ENCODE measurements at regions not wholly inside any gene's neighbourhood (a gene's known extent, or its start where the extent isn't known, plus 50 kb on each side); places are given as distances from the start of the nearest gene placed in this dataset.

DNA sequence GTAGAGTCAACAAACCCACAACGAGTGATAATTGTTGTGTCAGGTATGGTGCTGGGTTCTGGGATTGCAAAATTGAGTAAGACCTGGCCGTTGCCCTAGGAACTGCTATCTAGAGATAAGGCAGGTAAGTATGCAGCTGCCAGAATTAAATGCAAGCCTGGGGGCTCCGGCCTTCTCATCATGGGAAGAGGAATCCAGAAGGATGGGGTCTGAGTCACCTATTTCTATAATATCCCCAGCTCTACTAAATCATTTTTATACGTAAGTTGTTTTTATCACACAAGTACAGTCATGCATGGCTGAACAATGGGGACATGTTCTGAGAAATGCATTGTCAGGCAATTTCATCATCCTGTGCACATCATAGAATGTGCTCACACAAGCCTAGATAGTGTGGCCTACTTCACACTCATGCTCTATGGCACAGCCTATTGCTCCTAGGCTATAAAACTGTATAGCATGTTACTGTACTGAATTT is 203.0 kb downstream of the KLF5 start:
- Histone ChIP-seq H3K79me2 (ENCODE audit: insufficient read depth, low read length) (no peaks in the 10 kb centered on the region), H3K9me2 (ENCODE audit: low read depth, low read length) (no peaks in the 10 kb centered on the region), H3K4me1 (ENCODE audit: insufficient read depth, low read length, severe bottlenecking) (no peaks in the 10 kb centered on the region), H3K4me3 (ENCODE audit: low read depth, low read length, poor library complexity, severe bottlenecking) (no peak overlapping the region), H3K9ac (ENCODE audit: low read length) (no peak overlapping the region), H3K4me2 (ENCODE audit: low read length) (no peak overlapping the region), H2AFZ (ENCODE audit: low read length) (no peak overlapping the region), H3K27ac (ENCODE audit: low read depth, low read length, poor library complexity, severe bottlenecking) (no peak overlapping the region), H3K36me3 (ENCODE audit: insufficient read depth, low read length) (no peaks in the 10 kb centered on the region), H4K20me1 (ENCODE audit: insufficient read depth, low read length) (no peaks in the 10 kb centered on the region), H3K9me3 (ENCODE audit: low read length) (no peaks in the 10 kb centered on the region), H3K27me3 (ENCODE audit: insufficient read depth, low read length) (no peaks in the 10 kb centered on the region), H3F3A (ENCODE audit: insufficient read depth, low read length) (no peaks in the 10 kb centered on the region)
- TF ChIP-seq, protein P1, sequence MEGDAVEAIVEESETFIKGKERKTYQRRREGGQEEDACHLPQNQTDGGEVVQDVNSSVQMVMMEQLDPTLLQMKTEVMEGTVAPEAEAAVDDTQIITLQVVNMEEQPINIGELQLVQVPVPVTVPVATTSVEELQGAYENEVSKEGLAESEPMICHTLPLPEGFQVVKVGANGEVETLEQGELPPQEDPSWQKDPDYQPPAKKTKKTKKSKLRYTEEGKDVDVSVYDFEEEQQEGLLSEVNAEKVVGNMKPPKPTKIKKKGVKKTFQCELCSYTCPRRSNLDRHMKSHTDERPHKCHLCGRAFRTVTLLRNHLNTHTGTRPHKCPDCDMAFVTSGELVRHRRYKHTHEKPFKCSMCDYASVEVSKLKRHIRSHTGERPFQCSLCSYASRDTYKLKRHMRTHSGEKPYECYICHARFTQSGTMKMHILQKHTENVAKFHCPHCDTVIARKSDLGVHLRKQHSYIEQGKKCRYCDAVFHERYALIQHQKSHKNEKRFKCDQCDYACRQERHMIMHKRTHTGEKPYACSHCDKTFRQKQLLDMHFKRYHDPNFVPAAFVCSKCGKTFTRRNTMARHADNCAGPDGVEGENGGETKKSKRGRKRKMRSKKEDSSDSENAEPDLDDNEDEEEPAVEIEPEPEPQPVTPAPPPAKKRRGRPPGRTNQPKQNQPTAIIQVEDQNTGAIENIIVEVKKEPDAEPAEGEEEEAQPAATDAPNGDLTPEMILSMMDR (IDR thresholded peaks at IDR 0.05; ENCODE audit: low read length) = no peak
- no peak for TF ChIP-seq EZH2 (IDR thresholded peaks at IDR 0.05; ENCODE audit: borderline replicate concordance, low read length)

DNA sequence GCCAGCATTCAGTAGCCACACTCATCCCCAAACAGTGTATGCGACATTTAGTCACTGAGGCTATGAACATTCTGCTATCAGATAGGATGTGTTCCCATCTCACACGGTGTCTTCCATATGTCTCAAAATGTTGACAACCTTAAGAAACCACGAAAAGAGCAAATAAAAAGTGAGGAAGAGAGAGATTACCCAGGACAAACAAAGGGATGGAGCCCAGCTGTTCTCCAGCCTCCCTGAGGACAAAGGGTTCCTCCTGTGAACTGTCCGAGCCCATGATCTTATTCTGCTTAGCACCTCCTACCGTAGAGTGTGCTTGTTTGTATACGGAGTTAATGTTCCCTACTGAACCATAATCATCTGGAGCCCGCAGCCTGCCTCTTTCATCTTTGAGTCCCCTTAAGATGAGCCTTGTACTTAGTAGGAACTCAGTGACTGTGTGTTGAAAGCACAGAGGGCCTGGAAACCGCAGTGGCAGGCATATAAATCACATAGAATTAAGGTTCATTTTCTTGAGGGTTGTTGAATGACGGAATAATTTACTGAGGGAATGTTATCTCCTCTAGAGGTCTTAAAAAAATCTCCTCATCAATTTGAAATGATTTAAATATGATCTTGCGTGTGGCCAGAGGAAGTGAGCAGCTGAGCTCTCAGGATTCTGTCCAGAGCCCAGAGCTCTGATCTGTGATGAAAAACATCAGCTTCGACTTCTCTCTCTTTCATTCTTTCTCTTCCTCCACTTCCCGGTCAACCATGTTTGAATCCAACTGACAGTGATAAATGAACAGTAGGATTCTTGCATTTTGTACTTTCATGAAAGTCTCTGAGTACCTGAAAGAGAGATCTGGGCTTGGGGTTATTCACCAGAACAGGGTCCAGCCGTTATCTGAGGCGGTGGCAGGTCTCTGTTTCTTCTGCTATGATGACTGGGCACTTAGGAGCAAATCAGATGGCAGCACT is 200.5 kb downstream of the KLF5 start:
- H3K4me1 ChIP-seq (ENCODE audit: insufficient read depth, low read length, severe bottlenecking) = no peaks in the 10 kb centered on the region
- H3K27ac ChIP-seq (ENCODE audit: low read depth, low read length, poor library complexity, severe bottlenecking) = no peak overlapping the region
- H3K27me3 ChIP-seq (ENCODE audit: insufficient read depth, low read length) = no peaks in the 10 kb centered on the region
- H3K9me3 ChIP-seq (ENCODE audit: low read length) = no peaks in the 10 kb centered on the region
- H3K36me3 ChIP-seq (ENCODE audit: insufficient read depth, low read length) = no peaks in the 10 kb centered on the region
- H3K9ac ChIP-seq (ENCODE audit: low read length) = no peak overlapping the region
- H3K4me2 ChIP-seq (ENCODE audit: low read length) = no peak overlapping the region
- H2AFZ ChIP-seq (ENCODE audit: low read length) = no peak overlapping the region
- H3K4me3 ChIP-seq (ENCODE audit: low read depth, low read length, poor library complexity, severe bottlenecking) = no peak overlapping the region
- no peaks in the 10 kb centered on the region for H3K9me2 ChIP-seq (ENCODE audit: low read depth, low read length)
- no peaks in the 10 kb centered on the region for H3K79me2 ChIP-seq (ENCODE audit: insufficient read depth, low read length)
- H3F3A ChIP-seq (ENCODE audit: insufficient read depth, low read length) = no peaks in the 10 kb centered on the region
- no peaks in the 10 kb centered on the region for H4K20me1 ChIP-seq (ENCODE audit: insufficient read depth, low read length)
- no peak for TF ChIP-seq EZH2 (IDR thresholded peaks at IDR 0.05; ENCODE audit: borderline replicate concordance, low read length)
- TF ChIP-seq, protein P1 (IDR thresholded peaks at IDR 0.05; ENCODE audit: low read length) = no peak

DNA sequence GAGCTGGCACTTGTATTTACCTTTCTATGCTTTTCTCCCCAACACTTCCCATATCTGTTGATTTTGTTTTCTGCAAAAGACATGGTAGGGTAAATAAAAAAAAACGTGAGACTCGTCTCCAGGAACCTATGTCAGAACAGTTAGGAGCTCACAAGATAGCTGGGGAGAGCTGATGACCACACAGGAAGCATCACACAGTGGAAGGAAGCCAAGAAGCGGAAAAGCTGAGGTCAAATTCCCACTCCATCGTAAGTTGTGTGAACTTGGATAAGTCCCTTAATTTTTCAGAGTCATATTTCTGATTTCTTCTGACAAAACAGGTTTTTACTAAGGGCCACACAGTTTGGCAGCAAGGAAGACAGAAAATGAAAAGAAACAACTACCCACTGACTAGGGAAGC is 199.6 kb downstream of the KLF5 start:
- no peaks in the 10 kb centered on the region for H3K79me2 ChIP-seq (ENCODE audit: insufficient read depth, low read length)
- no peak overlapping the region for H3K9ac ChIP-seq (ENCODE audit: low read length)
- H3K27me3 ChIP-seq (ENCODE audit: insufficient read depth, low read length) = no peaks in the 10 kb centered on the region
- H2AFZ ChIP-seq (ENCODE audit: low read length) = no peak overlapping the region
- H3K9me3 ChIP-seq (ENCODE audit: low read length) = no peaks in the 10 kb centered on the region
- H3F3A ChIP-seq (ENCODE audit: insufficient read depth, low read length) = no peaks in the 10 kb centered on the region
- TF ChIP-seq, protein P1 (IDR thresholded peaks at IDR 0.05; ENCODE audit: low read length) = no peak
- no peak for TF ChIP-seq EZH2 (IDR thresholded peaks at IDR 0.05; ENCODE audit: borderline replicate concordance, low read length)
- H3K36me3 ChIP-seq (ENCODE audit: insufficient read depth, low read length) = no peaks in the 10 kb centered on the region
- H3K9me2 ChIP-seq (ENCODE audit: low read depth, low read length) = no peaks in the 10 kb centered on the region
- H3K4me1 ChIP-seq (ENCODE audit: insufficient read depth, low read length, severe bottlenecking) = no peaks in the 10 kb centered on the region
- H3K4me3 ChIP-seq (ENCODE audit: low read depth, low read length, poor library complexity, severe bottlenecking) = no peak overlapping the region
- H3K4me2 ChIP-seq (ENCODE audit: low read length) = no peak overlapping the region
- H4K20me1 ChIP-seq (ENCODE audit: insufficient read depth, low read length) = no peaks in the 10 kb centered on the region
- no peak overlapping the region for H3K27ac ChIP-seq (ENCODE audit: low read depth, low read length, poor library complexity, severe bottlenecking)
